HepG2 (cell line): ENCODE measurements at regions not wholly inside any gene's neighbourhood (a gene's known extent, or its start where the extent isn't known, plus 50 kb on each side); places are given as distances from the start of the nearest gene placed in this dataset.

Experiments
- MBNL3 ChIP-seq: fragments of 250-450 bp; sonication (Bioruptor Pico); conservative IDR thresholded peaks from 2 replicates; pipeline ENCODE4 v1.8.0; 2022; ENCODE audit warnings: mild to moderate bottlenecking, inconsistent platforms
- ZNF282 ChIP-seq: fragments of 450-650 bp; IDR thresholded peaks from 2 replicates; pipeline ENCODE4 v1.6.1; 2018; ENCODE audit not compliant: partially characterized antibody
- TF ChIP-seq, protein P1 (sequence below): sonication (generic); formaldehyde crosslinking; IDR thresholded peaks from 2 replicates; pipeline ENCODE4 v1.4.0; 2020; ENCODE audit warnings: missing genetic modification reagents
- TF ChIP-seq, protein P2 (sequence below): sonication (generic); formaldehyde crosslinking; IDR thresholded peaks from 2 replicates; pipeline ENCODE4 v1.5.1; 2020; ENCODE audit warnings: mild to moderate bottlenecking, missing genetic modification reagents, moderate library complexity
- TF ChIP-seq, protein P3 (sequence below): sonication (generic); formaldehyde crosslinking; IDR thresholded peaks from 2 replicates; pipeline ENCODE4 v1.4.0; 2020; ENCODE audit warnings: missing genetic modification reagents

DNA sequence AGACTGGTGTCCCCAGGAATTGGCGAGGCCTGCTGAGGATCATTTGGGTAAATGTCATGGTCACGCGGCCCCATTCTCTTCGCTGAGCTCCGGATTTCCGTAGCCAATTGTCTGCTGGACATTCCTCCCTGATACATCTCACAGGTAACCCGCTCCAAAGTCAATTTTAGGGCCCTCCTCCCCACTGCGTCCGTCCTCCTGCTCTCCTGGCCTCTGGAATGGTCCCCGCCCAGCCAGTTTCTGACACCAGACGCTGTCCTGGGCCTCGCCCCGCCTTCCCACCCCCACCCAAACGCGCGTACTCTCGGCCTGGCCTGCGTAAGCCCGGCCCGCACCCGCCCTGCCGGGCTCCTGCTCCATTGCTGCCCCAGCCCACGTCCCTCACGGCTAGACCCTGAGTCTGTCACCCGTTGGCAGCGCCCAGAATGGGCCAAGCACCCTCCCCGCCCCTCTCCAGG, 202.0 kb downstream of the AUH start (continued):
- TF ChIP-seq, protein P1, sequence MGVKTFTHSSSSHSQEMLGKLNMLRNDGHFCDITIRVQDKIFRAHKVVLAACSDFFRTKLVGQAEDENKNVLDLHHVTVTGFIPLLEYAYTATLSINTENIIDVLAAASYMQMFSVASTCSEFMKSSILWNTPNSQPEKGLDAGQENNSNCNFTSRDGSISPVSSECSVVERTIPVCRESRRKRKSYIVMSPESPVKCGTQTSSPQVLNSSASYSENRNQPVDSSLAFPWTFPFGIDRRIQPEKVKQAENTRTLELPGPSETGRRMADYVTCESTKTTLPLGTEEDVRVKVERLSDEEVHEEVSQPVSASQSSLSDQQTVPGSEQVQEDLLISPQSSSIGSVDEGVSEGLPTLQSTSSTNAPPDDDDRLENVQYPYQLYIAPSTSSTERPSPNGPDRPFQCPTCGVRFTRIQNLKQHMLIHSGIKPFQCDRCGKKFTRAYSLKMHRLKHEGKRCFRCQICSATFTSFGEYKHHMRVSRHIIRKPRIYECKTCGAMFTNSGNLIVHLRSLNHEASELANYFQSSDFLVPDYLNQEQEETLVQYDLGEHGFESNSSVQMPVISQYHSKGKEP = no peak
- TF ChIP-seq MBNL3 (CRISPR knock-in tag) = no peak
- no peak for TF ChIP-seq ZNF282
- TF ChIP-seq, protein P2, sequence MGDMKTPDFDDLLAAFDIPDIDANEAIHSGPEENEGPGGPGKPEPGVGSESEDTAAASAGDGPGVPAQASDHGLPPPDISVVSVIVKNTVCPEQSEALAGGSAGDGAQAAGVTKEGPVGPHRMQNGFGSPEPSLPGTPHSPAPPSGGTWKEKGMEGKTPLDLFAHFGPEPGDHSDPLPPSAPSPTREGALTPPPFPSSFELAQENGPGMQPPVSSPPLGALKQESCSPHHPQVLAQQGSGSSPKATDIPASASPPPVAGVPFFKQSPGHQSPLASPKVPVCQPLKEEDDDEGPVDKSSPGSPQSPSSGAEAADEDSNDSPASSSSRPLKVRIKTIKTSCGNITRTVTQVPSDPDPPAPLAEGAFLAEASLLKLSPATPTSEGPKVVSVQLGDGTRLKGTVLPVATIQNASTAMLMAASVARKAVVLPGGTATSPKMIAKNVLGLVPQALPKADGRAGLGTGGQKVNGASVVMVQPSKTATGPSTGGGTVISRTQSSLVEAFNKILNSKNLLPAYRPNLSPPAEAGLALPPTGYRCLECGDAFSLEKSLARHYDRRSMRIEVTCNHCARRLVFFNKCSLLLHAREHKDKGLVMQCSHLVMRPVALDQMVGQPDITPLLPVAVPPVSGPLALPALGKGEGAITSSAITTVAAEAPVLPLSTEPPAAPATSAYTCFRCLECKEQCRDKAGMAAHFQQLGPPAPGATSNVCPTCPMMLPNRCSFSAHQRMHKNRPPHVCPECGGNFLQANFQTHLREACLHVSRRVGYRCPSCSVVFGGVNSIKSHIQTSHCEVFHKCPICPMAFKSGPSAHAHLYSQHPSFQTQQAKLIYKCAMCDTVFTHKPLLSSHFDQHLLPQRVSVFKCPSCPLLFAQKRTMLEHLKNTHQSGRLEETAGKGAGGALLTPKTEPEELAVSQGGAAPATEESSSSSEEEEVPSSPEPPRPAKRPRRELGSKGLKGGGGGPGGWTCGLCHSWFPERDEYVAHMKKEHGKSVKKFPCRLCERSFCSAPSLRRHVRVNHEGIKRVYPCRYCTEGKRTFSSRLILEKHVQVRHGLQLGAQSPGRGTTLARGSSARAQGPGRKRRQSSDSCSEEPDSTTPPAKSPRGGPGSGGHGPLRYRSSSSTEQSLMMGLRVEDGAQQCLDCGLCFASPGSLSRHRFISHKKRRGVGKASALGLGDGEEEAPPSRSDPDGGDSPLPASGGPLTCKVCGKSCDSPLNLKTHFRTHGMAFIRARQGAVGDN (CRISPR knock-in tag) = no peak
- TF ChIP-seq, protein P3, sequence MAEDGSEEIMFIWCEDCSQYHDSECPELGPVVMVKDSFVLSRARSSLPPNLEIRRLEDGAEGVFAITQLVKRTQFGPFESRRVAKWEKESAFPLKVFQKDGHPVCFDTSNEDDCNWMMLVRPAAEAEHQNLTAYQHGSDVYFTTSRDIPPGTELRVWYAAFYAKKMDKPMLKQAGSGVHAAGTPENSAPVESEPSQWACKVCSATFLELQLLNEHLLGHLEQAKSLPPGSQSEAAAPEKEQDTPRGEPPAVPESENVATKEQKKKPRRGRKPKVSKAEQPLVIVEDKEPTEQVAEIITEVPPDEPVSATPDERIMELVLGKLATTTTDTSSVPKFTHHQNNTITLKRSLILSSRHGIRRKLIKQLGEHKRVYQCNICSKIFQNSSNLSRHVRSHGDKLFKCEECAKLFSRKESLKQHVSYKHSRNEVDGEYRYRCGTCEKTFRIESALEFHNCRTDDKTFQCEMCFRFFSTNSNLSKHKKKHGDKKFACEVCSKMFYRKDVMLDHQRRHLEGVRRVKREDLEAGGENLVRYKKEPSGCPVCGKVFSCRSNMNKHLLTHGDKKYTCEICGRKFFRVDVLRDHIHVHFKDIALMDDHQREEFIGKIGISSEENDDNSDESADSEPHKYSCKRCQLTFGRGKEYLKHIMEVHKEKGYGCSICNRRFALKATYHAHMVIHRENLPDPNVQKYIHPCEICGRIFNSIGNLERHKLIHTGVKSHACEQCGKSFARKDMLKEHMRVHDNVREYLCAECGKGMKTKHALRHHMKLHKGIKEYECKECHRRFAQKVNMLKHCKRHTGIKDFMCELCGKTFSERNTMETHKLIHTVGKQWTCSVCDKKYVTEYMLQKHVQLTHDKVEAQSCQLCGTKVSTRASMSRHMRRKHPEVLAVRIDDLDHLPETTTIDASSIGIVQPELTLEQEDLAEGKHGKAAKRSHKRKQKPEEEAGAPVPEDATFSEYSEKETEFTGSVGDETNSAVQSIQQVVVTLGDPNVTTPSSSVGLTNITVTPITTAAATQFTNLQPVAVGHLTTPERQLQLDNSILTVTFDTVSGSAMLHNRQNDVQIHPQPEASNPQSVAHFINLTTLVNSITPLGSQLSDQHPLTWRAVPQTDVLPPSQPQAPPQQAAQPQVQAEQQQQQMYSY (CRISPR knock-in tag) = no peak
